GM12878 (cell line): ENCODE measurements at regions not wholly inside any gene's neighbourhood (a gene's known extent, or its start where the extent isn't known, plus 50 kb on each side); places are given as distances from the start of the nearest gene placed in this dataset.

ENCODE experiments used
- ATAC-seq: fragments of 200-7000 bp; cut with Tn5 transposase; 3 replicates; pipeline ENCODE4 v1.9.1; 2020; ENCODE audit warnings: mild to moderate bottlenecking, moderate library complexity
- BruUV-seq: library from RNA; stranded (reverse); fragments of 400-500 nt; replicated peaks from 2 replicates; lab custom pipeline; 2021; lab: Mats Ljungman, UMichigan
- CTCF ChIA-PET: fragments of 300-600 bp; sonication (Branson Sonifier 250); formaldehyde crosslinking; extraction: SDS; loops from one replicate; lab custom pipeline; 2021; ENCODE audit warnings: inconsistent platforms; lab: Yijun Ruan, JAX
- POLR2A ChIA-PET: fragments of 350-600 bp; formaldehyde crosslinking; extraction: SDS; loops from one replicate; lab custom pipeline; 2021; ENCODE audit warnings: inconsistent platforms; lab: Charles Lee
- RAD21 ChIA-PET: fragments of 300-600 bp; sonication (Branson Sonifier 250); formaldehyde crosslinking; loops from one replicate; lab custom pipeline; 2023; ENCODE audit warnings: antibody characterized with exemption; ENCODE audit not compliant: unreplicated experiment; lab: Charles Lee
- SMC1A ChIA-PET: fragments of 300-600 bp; sonication (Branson Sonifier 250); formaldehyde crosslinking; loops from one replicate; lab custom pipeline; 2023; ENCODE audit not compliant: unreplicated experiment, uncharacterized antibody; lab: Charles Lee
- DNase-seq: peaks from one replicate; pipeline ENCODE4 v3.0.0-alpha.2; 2011; ENCODE audit warnings: low read depth, low spot score
- FAIRE-seq: peaks from 3 replicates; lab custom pipeline; 2011; peaks lifted over from hg19 to GRCh38; lab: Jason Lieb, UNC
- H2AFZ ChIP-seq: 2 replicates; pipeline ENCODE4 v1.6.0; 2011; ENCODE audit warnings: low read depth, low read length, control low read depth; ENCODE audit not compliant: control insufficient read depth
- H3K27ac ChIP-seq: 2 replicates; pipeline ENCODE4 v1.5.1; 2011; ENCODE audit warnings: control low read depth; ENCODE audit not compliant: control insufficient read depth, insufficient read depth
- H3K27me3 ChIP-seq, 2 experiments: replicated peaks in 1 of 2; 2 replicates each; pipeline versions ENCODE4 v1.6.0 to v1.6.1; 2011; ENCODE audit warnings: low read length in 1 of 2; ENCODE audit not compliant: control insufficient read depth in 2 of 2, insufficient read depth in 2 of 2
- H3K36me3 ChIP-seq, 2 experiments: 2 replicates each; pipeline ENCODE4 v1.5.1; 2011; ENCODE audit warnings: low read length in 1 of 2; ENCODE audit not compliant: control insufficient read depth in 2 of 2, insufficient read depth in 2 of 2
- H3K4me1 ChIP-seq: 2 replicates; pipeline ENCODE4 v1.6.1; 2011; ENCODE audit warnings: mild to moderate bottlenecking, low read length, moderate library complexity, mixed read lengths; ENCODE audit not compliant: control insufficient read depth, insufficient read depth
- H3K4me2 ChIP-seq: 2 replicates; pipeline ENCODE4 v1.6.0; 2011; ENCODE audit warnings: control low read depth; ENCODE audit not compliant: control insufficient read depth, insufficient read depth
- H3K4me3 ChIP-seq: fragments of 200-600 bp; sonication (generic); 2 replicates; pipeline ENCODE4 v1.5.1; 2016
- H3K79me2 ChIP-seq: 2 replicates; pipeline ENCODE4 v1.6.0; 2011; ENCODE audit warnings: low read length; ENCODE audit not compliant: control insufficient read depth, insufficient read depth
- H3K9ac ChIP-seq: 2 replicates; pipeline ENCODE4 v1.8.0; 2011; ENCODE audit warnings: low read length, control low read depth, mixed read lengths; ENCODE audit not compliant: control insufficient read depth, insufficient read depth
- H3K9me3 ChIP-seq: replicated peaks from 3 replicates; pipeline ENCODE4 v1.5.1; 2011; ENCODE audit warnings: mild to moderate bottlenecking, low read length; ENCODE audit not compliant: control insufficient read depth, insufficient read depth
- H4K20me1 ChIP-seq: 2 replicates; pipeline ENCODE4 v1.6.0; 2011; ENCODE audit not compliant: control insufficient read depth, insufficient read depth
- CBFB ChIP-seq: IDR thresholded peaks from 2 replicates; pipeline ENCODE4 v1.6.1; 2016; ENCODE audit warnings: antibody characterized with exemption, low read depth
- CHD1 ChIP-seq: IDR thresholded peaks from 2 replicates; pipeline ENCODE4 v1.6.1; 2012; ENCODE audit warnings: low read depth, low read length, improper control_type of control experiment
- E2F4 ChIP-seq: IDR thresholded peaks from 2 replicates; pipeline ENCODE4 v1.6.1; 2012; ENCODE audit warnings: low read depth, low read length, improper control_type of control experiment
- E2F8 ChIP-seq: fragments of 450-650 bp; IDR thresholded peaks from 2 replicates; pipeline ENCODE4 v1.6.1; 2018; ENCODE audit warnings: mild to moderate bottlenecking, low read depth, moderate library complexity; ENCODE audit not compliant: partially characterized antibody
- HDAC6 ChIP-seq: fragments of 200-600 bp; sonication (generic); IDR thresholded peaks from one replicate; pipeline ENCODE4 v1.8.0; 2017; ENCODE audit warnings: antibody characterized with exemption; ENCODE audit not compliant: unreplicated experiment
- IKZF1 ChIP-seq: fragments of 450-650 bp; conservative IDR thresholded peaks from 2 replicates; pipeline ENCODE4 v1.6.1; 2017; ENCODE audit warnings: antibody characterized with exemption, mild to moderate bottlenecking
- IKZF2 ChIP-seq, 2 experiments: fragments of 450-650 bp; IDR thresholded peaks; 2 replicates each; pipeline ENCODE4 v1.6.1; 2017; ENCODE audit warnings: mild to moderate bottlenecking in 2 of 2, moderate library complexity in 2 of 2
- KAT2A ChIP-seq: conservative IDR thresholded peaks from 2 replicates; pipeline ENCODE4 v1.6.1; 2011; ENCODE audit warnings: low read depth, low read length; ENCODE audit not compliant: control insufficient read depth
- POLR2A ChIP-seq: IDR thresholded peaks from 2 replicates; pipeline ENCODE4 v1.6.1; 2011; ENCODE audit warnings: low read depth, mild to moderate bottlenecking, low read length
- TARDBP ChIP-seq: IDR thresholded peaks from 2 replicates; pipeline ENCODE4 v1.6.1; 2016; ENCODE audit warnings: borderline replicate concordance
- ZNF592 ChIP-seq: fragments of 450-650 bp; IDR thresholded peaks from 2 replicates; pipeline ENCODE4 v1.6.1; 2017; ENCODE audit warnings: mild to moderate bottlenecking, moderate library complexity
- WGBS: methylation state at CpG from one replicate; pipeline ENCODE4 v1.1.6; 2016; ENCODE audit warnings: low lambda C conversion rate; ENCODE audit not compliant: insufficient replicate concordance, insufficient coverage; ENCODE audit errors: missing lambda C conversion rate; 5-methylcytosine and 5-hydroxymethylcytosine counted together
- in situ Hi-C: fragments of 300-500 bp; cut with MboI; formaldehyde crosslinking; loops from 9 replicates; pipeline ENCODE4 v1.14.3; 2018; ENCODE audit warnings: mixed read lengths
- intact Hi-C: fragments of 100-400 bp; cut with micrococcal nuclease; formaldehyde crosslinking; loops from one replicate; pipeline ENCODE4 v1.14.2; 2022; ENCODE audit not compliant: unreplicated experiment
- TF ChIP-seq, protein P1 (sequence below): fragments of 450-650 bp; formaldehyde crosslinking; IDR thresholded peaks from 2 replicates; pipeline ENCODE4 v1.5.0; 2022; ENCODE audit warnings: mild to moderate bottlenecking, missing genetic modification characterization

DNA sequence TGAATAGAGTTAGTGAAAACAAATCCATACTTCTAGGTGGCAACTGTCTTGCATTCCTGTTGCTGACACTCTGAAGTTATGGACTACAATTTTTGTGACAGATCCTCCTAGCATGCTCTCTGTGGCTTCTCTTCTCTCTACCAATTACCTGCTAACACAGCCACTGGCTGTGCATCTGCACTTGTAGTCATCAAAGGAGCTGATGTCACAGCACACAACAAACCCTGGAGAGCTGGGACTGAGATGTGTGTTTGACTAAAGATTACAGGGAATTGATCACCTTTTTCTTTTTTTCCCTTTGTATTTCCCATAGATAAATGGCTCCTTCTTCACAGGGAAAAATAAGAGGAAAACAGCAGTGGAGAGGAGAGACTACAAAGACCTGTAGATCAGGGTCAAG lies 278.4 kb upstream of the CCDC54 start (continued):
- no peak for TF ChIP-seq IKZF2 (IDR thresholded peaks at IDR 0.05)
- no peak for TF ChIP-seq E2F8
- TF ChIP-seq HDAC6, result no peak

GRCh38 chr3:107100137-107100536 lies 277.1 kb upstream of the CCDC54 start:
- BruUV-seq, result no TSS peak
- intact Hi-C loops (no loop called here), in situ Hi-C loops (no loop called here)
- Histone ChIP-seq H3K4me2 (no peak overlapping the region), H3K27ac (no peak overlapping the region), H3K36me3 (no peaks in the 10 kb centered on the region), H4K20me1 (no peaks in the 10 kb centered on the region), H3K4me3 (no peak overlapping the region), H3K9me3 (no peaks in the 10 kb centered on the region), H3K9ac (no peak overlapping the region), H3K4me1 (no peaks in the 10 kb centered on the region), H3K27me3 (no peaks in the 10 kb centered on the region), H3K79me2 (no peaks in the 10 kb centered on the region), H2AFZ (no peak overlapping the region)
- 0% methylated on average over 1 of the region's 1 CpG for WGBS
- FAIRE-seq (no peak), ATAC-seq (no peak), DNase-seq (no peak)
- CTCF ChIA-PET, result interaction anchor here (1.0 kb wide), 1 partner anchor 36 kb away, joined by 3 read pairs; no protein-coding TSS in a partner anchor
- POLR2A ChIA-PET, result interaction anchor here (0.6 kb wide), 1 partner anchor 614 kb away, joined by 3 read pairs; no protein-coding TSS in a partner anchor
- SMC1A ChIA-PET, result no interaction called here
- RAD21 ChIA-PET, result no interaction called here
- no peak for TF ChIP-seq KAT2A
- no peak for TF ChIP-seq TARDBP
- TF ChIP-seq, protein P1, sequence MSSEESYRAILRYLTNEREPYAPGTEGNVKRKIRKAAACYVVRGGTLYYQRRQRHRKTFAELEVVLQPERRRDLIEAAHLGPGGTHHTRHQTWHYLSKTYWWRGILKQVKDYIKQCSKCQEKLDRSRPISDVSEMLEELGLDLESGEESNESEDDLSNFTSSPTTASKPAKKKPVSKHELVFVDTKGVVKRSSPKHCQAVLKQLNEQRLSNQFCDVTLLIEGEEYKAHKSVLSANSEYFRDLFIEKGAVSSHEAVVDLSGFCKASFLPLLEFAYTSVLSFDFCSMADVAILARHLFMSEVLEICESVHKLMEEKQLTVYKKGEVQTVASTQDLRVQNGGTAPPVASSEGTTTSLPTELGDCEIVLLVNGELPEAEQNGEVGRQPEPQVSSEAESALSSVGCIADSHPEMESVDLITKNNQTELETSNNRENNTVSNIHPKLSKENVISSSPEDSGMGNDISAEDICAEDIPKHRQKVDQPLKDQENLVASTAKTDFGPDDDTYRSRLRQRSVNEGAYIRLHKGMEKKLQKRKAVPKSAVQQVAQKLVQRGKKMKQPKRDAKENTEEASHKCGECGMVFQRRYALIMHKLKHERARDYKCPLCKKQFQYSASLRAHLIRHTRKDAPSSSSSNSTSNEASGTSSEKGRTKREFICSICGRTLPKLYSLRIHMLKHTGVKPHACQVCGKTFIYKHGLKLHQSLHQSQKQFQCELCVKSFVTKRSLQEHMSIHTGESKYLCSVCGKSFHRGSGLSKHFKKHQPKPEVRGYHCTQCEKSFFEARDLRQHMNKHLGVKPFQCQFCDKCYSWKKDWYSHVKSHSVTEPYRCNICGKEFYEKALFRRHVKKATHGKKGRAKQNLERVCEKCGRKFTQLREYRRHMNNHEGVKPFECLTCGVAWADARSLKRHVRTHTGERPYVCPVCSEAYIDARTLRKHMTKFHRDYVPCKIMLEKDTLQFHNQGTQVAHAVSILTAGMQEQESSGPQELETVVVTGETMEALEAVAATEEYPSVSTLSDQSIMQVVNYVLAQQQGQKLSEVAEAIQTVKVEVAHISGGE (CRISPR knock-in tag), result no peak
- no peak for TF ChIP-seq E2F4
- no peak for TF ChIP-seq ZNF592
- no peak for TF ChIP-seq POLR2A
- TF ChIP-seq IKZF1, result no peak
- TF ChIP-seq CHD1, result no peak
- no peak for TF ChIP-seq CBFB
